ENCODE measurements at regions not wholly inside any gene's neighbourhood (a gene's known extent, or its start where the extent isn't known, plus 50 kb on each side); places are given as distances from the start of the nearest gene placed in this dataset.

- no peaks in the 10 kb centered on the region for H3K27me3 Mint-ChIP-seq (ENCODE audit: low read depth)
- Histone ChIP-seq H3T11ph (ENCODE audit: low read length) (no peak overlapping the region), H3K23me2 (ENCODE audit: insufficient read length, low read depth, low read length, poor library complexity, severe bottlenecking) (no peaks in the 10 kb centered on the region), H3K4ac (ENCODE audit: low read depth, low read length) (no peak overlapping the region), H3K23ac (ENCODE audit: insufficient read length, low read depth, low read length) (no peak overlapping the region), H2BK12ac (ENCODE audit: insufficient read length, low read depth, low read length) (no peak overlapping the region), H2AK5ac (ENCODE audit: insufficient read length, low read length) (no peak overlapping the region), H3K18ac (ENCODE audit: insufficient read length, low read depth, low read length) (no peak overlapping the region), H3K79me1 (ENCODE audit: insufficient read depth, low read depth, low read length, poor library complexity, severe bottlenecking) (no peaks in the 10 kb centered on the region), H3K4me1 (ENCODE audit: insufficient read depth, low read length) (peaks cover 3% of the 10 kb centered on the region; the same call in 1 of the 2 replicates), H2BK20ac (ENCODE audit: low read depth, low read length, poor library complexity, severe bottlenecking) (no peak overlapping the region), H3K9ac (ENCODE audit: extremely low read depth, insufficient read length, low read length) (no peak overlapping the region), H3K27ac (ENCODE audit: insufficient read length, low read depth, low read length) (no peak overlapping the region), H4K20me1 (ENCODE audit: control insufficient read depth, insufficient read depth, insufficient read length) (no peaks in the 10 kb centered on the region), H2BK120ac (ENCODE audit: low read depth, low read length, poor library complexity, severe bottlenecking) (no peak overlapping the region), H4K5ac (ENCODE audit: insufficient read length, low read depth, low read length) (no peak overlapping the region), H3K27me3 (ENCODE audit: insufficient read depth, low read length) (no peaks in the 10 kb centered on the region), H4K91ac (ENCODE audit: insufficient read length, low read depth, low read length) (no peak overlapping the region), H2AFZ (ENCODE audit: low read length) (no peak overlapping the region), H2BK5ac (ENCODE audit: insufficient read length, low read length) (no peak overlapping the region), H3K9me3 (ENCODE audit: control insufficient read depth, low read depth, low read length) (no peaks in the 10 kb centered on the region), H3K56ac (ENCODE audit: insufficient read length, low read depth, low read length) (no peak overlapping the region), H3K4me2 (ENCODE audit: insufficient read depth, insufficient read length, low read length) (no peak overlapping the region), H2BK15ac (ENCODE audit: low read depth, low read length) (no peak overlapping the region), H3K79me2 (ENCODE audit: insufficient read depth, low read length) (peaks cover 5% of the 10 kb centered on the region; the same call in 1 of the 2 replicates), H3K14ac (ENCODE audit: insufficient read depth, low read length) (no peak overlapping the region), H4K8ac (replicated peaks; ENCODE audit: insufficient read length, low read depth, low read length) (no peak overlapping the region)
- TF ChIP-seq CTCF (conservative IDR thresholded peaks at IDR 0.05), result no peak
- no peak overlapping the region for H3K4me3 Mint-ChIP-seq
- H3K4me1 Mint-ChIP-seq, result peaks cover 19 to 31% of the 10 kb centered on the region in 2 experiments
- DNase-seq, result no peak
- H3K36me3 Mint-ChIP-seq (ENCODE audit: insufficient read depth in 1 of 3, low read depth in 3 of 3), result peaks cover 3 to 16% (median 7%) of the 10 kb centered on the region in 3 experiments; a peak in 6 of 7 replicates
- H3K9me3 Mint-ChIP-seq, result no peaks in the 10 kb centered on the region
- H3K27ac Mint-ChIP-seq, result peak overlapping the region in 2 of 3 experiments; percentile 2 to 76; a peak in 1 of 7 replicates
- WGBS (ENCODE audit: extremely low coverage, insufficient read length, low lambda C conversion rate), result no CpG with 5 or more reads among the region's 4 CpGs
These were observed 53.7 kb upstream of the TRAK1 start for GRCh38 chr3:42037318-42037945.
